HG02970 (cell line): ENCODE measurements at regions not wholly inside any gene's neighbourhood (a gene's known extent, or its start where the extent isn't known, plus 50 kb on each side); places are given as distances from the start of the nearest gene placed in this dataset.
"Not testable (repeated sequence)": the region's sequence is repeated elsewhere in the genome, so short reads cannot be mapped to it uniquely, and the experiment has no call there.

Experiments used
- ATAC-seq: cut with Tn5 transposase; IDR thresholded peaks from one replicate; pipeline ENCODE4 v1.9.1; 2021; ENCODE audit warnings: mild to moderate bottlenecking, moderate library complexity, moderate number of reproducible peaks; ENCODE audit not compliant: unreplicated experiment, low FRiP score

GRCh38 chr3:152656214-152656971 lies 178.5 kb upstream of the P2RY1 start:
- no peak for ATAC-seq

GRCh38 chr3:152656972-152657355 lies 178.0 kb upstream of the P2RY1 start:
- no peak for ATAC-seq

- ATAC-seq = no peak
Measured at GRCh38 chr3:152658977-152659720, 175.8 kb upstream of the P2RY1 start.

- no peak for ATAC-seq
Measured at GRCh38 chr3:152662157-152662556, 172.8 kb upstream of the P2RY1 start.

GRCh38 chr3:152664766-152665165 lies 170.2 kb upstream of the P2RY1 start:
- no peak for ATAC-seq

- ATAC-seq = no peak
Measured at GRCh38 chr3:152667267-152667666, 167.7 kb upstream of the P2RY1 start.

GRCh38 chr3:152669560-152669959 lies 165.4 kb upstream of the P2RY1 start:
- no peak for ATAC-seq

- no peak for ATAC-seq
Measured at GRCh38 chr3:152671446-152672319, 163.2 kb upstream of the P2RY1 start.

GRCh38 chr3:152672320-152672649 lies 162.6 kb upstream of the P2RY1 start:
- ATAC-seq = no peak

- no peak for ATAC-seq
Measured at GRCh38 chr3:152676810-152677379, 158.0 kb upstream of the P2RY1 start.

GRCh38 chr3:152677491-152677890 lies 157.4 kb upstream of the P2RY1 start:
- ATAC-seq = no peak

GRCh38 chr3:152682477-152682876 lies 152.5 kb upstream of the P2RY1 start:
- ATAC-seq = no peak

- ATAC-seq = no peak
Measured at GRCh38 chr3:152683521-152683999, 151.4 kb upstream of the P2RY1 start.

GRCh38 chr3:152684279-152684678 lies 150.7 kb upstream of the P2RY1 start:
- ATAC-seq = no peak

- ATAC-seq = no peak
Measured at GRCh38 chr3:152688313-152688712, 146.6 kb upstream of the P2RY1 start.

- not testable (repeated sequence) for ATAC-seq
Measured at GRCh38 chr3:152692326-152692725, 142.6 kb upstream of the P2RY1 start.

GRCh38 chr3:152693521-152694250 lies 141.2 kb upstream of the P2RY1 start:
- not testable (repeated sequence) for ATAC-seq

- no peak for ATAC-seq
Measured at GRCh38 chr3:152695840-152696239, 139.1 kb upstream of the P2RY1 start.

GRCh38 chr3:152696962-152697361 lies 138.0 kb upstream of the P2RY1 start:
- ATAC-seq = no peak
